ENCODE measurements at regions not wholly inside any gene's neighbourhood (a gene's known extent, or its start where the extent isn't known, plus 50 kb on each side); places are given as distances from the start of the nearest gene placed in this dataset.

GRCh38 chr14:71684323-71684722 is 247.9 kb upstream of the RGS6 start (continued):
- TF ChIP-seq, protein P1, sequence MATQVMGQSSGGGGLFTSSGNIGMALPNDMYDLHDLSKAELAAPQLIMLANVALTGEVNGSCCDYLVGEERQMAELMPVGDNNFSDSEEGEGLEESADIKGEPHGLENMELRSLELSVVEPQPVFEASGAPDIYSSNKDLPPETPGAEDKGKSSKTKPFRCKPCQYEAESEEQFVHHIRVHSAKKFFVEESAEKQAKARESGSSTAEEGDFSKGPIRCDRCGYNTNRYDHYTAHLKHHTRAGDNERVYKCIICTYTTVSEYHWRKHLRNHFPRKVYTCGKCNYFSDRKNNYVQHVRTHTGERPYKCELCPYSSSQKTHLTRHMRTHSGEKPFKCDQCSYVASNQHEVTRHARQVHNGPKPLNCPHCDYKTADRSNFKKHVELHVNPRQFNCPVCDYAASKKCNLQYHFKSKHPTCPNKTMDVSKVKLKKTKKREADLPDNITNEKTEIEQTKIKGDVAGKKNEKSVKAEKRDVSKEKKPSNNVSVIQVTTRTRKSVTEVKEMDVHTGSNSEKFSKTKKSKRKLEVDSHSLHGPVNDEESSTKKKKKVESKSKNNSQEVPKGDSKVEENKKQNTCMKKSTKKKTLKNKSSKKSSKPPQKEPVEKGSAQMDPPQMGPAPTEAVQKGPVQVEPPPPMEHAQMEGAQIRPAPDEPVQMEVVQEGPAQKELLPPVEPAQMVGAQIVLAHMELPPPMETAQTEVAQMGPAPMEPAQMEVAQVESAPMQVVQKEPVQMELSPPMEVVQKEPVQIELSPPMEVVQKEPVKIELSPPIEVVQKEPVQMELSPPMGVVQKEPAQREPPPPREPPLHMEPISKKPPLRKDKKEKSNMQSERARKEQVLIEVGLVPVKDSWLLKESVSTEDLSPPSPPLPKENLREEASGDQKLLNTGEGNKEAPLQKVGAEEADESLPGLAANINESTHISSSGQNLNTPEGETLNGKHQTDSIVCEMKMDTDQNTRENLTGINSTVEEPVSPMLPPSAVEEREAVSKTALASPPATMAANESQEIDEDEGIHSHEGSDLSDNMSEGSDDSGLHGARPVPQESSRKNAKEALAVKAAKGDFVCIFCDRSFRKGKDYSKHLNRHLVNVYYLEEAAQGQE (IDR thresholded peaks at IDR 0.05) = no peak
- TF ChIP-seq RXRA (IDR thresholded peaks at IDR 0.05) = no peak
- no peak for TF ChIP-seq NR2F2 (IDR thresholded peaks at IDR 0.05)
- TF ChIP-seq TAF1 (conservative IDR thresholded peaks at IDR 0.05) = no peak
- no peak for TF ChIP-seq HNF4A (conservative IDR thresholded peaks at IDR 0.05)
- TF ChIP-seq JUND (IDR thresholded peaks at IDR 0.05) = no peak
- TF ChIP-seq CTCF (IDR thresholded peaks at IDR 0.05; ENCODE audit: low read depth, low read length, missing input control) = no peak

- Histone ChIP-seq H3K9me3 (ENCODE audit: control insufficient read depth in 4 of 4, low read length in 3 of 4) (no peaks in the 10 kb centered on the region), H3K4me3 (ENCODE audit: low read depth in 1 of 3, low read length in 3 of 3) (no peak overlapping the region), H3K36me3 (ENCODE audit: control insufficient read depth in 4 of 4, insufficient read depth in 3 of 4, low read depth in 1 of 4, low read length in 3 of 4) (peaks cover 0 to 8% (median 1%) of the 10 kb centered on the region in 4 donors), H3K9ac (ENCODE audit: low read depth in 1 of 2, low read length in 2 of 2) (no peak overlapping the region), H3K27me3 (ENCODE audit: control insufficient read depth in 4 of 4, insufficient read depth in 4 of 4, low read length in 3 of 4) (no peaks in the 10 kb centered on the region), H3K27ac (ENCODE audit: low read depth in 1 of 2, low read length in 2 of 2) (no peak overlapping the region), H3K4me1 (ENCODE audit: control insufficient read depth in 4 of 4, insufficient read depth in 4 of 4, low read length in 3 of 4) (peaks cover 0 to 3% (median 0%) of the 10 kb centered on the region in 4 donors)
- DNase-seq (ENCODE audit: low spot score) = no peak
- WGBS = 60% methylated on average over 5 of the region's 5 CpGs
- peak in 1 of 2 donors; percentile 45 for TF ChIP-seq HNF4A (conservative IDR thresholded peaks at IDR 0.05)
- no peak for TF ChIP-seq ATF3 (IDR thresholded peaks at IDR 0.05)
These were observed 245.6 kb upstream of the RGS6 start for GRCh38 chr14:71686677-71687076.

- Histone ChIP-seq H3K4me1 (ENCODE audit: control insufficient read depth in 4 of 4, insufficient read depth in 4 of 4, low read length in 3 of 4) (peaks cover 0 to 3% (median 0%) of the 10 kb centered on the region in 4 donors), H3K36me3 (ENCODE audit: control insufficient read depth in 4 of 4, insufficient read depth in 3 of 4, low read depth in 1 of 4, low read length in 3 of 4) (peaks cover 0 to 8% (median 1%) of the 10 kb centered on the region in 4 donors), H3K27me3 (ENCODE audit: control insufficient read depth in 4 of 4, insufficient read depth in 4 of 4, low read length in 3 of 4) (no peaks in the 10 kb centered on the region), H3K27ac (ENCODE audit: low read depth in 1 of 2, low read length in 2 of 2) (no peak overlapping the region), H3K4me3 (ENCODE audit: low read depth in 1 of 3, low read length in 3 of 3) (no peak overlapping the region), H3K9ac (ENCODE audit: low read depth in 1 of 2, low read length in 2 of 2) (no peak overlapping the region), H3K9me3 (ENCODE audit: control insufficient read depth in 4 of 4, low read length in 3 of 4) (no peaks in the 10 kb centered on the region)
- 94% methylated on average over 2 of the region's 2 CpGs for WGBS
- TF ChIP-seq NR2F2 (IDR thresholded peaks at IDR 0.05) (no peak), CTCF (IDR thresholded peaks at IDR 0.05; ENCODE audit: low read depth, low read length, missing input control) (no peak), HNF4G (IDR thresholded peaks at IDR 0.05) (no peak), MAX (IDR thresholded peaks at IDR 0.05) (no peak)
- no peak for DNase-seq (ENCODE audit: low spot score)
These were observed 244.9 kb upstream of the RGS6 start for GRCh38 chr14:71687166-71687831.
